AG09319 (cell line): ENCODE measurements at regions not wholly inside any gene's neighbourhood (a gene's known extent, or its start where the extent isn't known, plus 50 kb on each side); places are given as distances from the start of the nearest gene placed in this dataset.

Experiments used
- DNase-seq: peaks from one replicate; pipeline ENCODE4 v3.0.0-alpha.2; 2010; ENCODE audit warnings: low read depth; ENCODE audit errors: extremely low read depth
- CTCF ChIP-seq: IDR thresholded peaks from 2 replicates; pipeline ENCODE4 v1.5.1; 2011; ENCODE audit warnings: low read depth, mild to moderate bottlenecking, inconsistent platforms, low read length, moderate library complexity

- no peak for TF ChIP-seq CTCF
- no peak for DNase-seq
Observed at GRCh38 chr2:4135765-4136164, 432.4 kb downstream of the DCDC2C start.

GRCh38 chr2:4139316-4139715, 435.9 kb downstream of the DCDC2C start:
- no peak for DNase-seq
- TF ChIP-seq CTCF = no peak

- TF ChIP-seq CTCF = no peak
- no peak for DNase-seq
Observed at GRCh38 chr2:4139731-4140130, 436.4 kb downstream of the DCDC2C start.

- no peak for TF ChIP-seq CTCF
- no peak for DNase-seq
Observed at GRCh38 chr2:4140281-4140970, 437.1 kb downstream of the DCDC2C start.

GRCh38 chr2:4144731-4145130, 441.4 kb downstream of the DCDC2C start:
- TF ChIP-seq CTCF = no peak
- DNase-seq = no peak

GRCh38 chr2:4151521-4151920, 448.1 kb downstream of the DCDC2C start:
- TF ChIP-seq CTCF = no peak
- DNase-seq = no peak

GRCh38 chr2:4152051-4152450, 448.7 kb downstream of the DCDC2C start:
- DNase-seq = no peak
- no peak for TF ChIP-seq CTCF
